A549 (cell line): ENCODE measurements at regions not wholly inside any gene's neighbourhood (a gene's known extent, or its start where the extent isn't known, plus 50 kb on each side); places are given as distances from the start of the nearest gene placed in this dataset.

Experiments used
- ATAC-seq, 2 experiments: fragments of 200-7000 bp in 1 of 2; fragments of >200 bp in 1 of 2; cut with Nextera tagmentation in 1 of 2; cut with Tn5 transposase in 1 of 2; 3 replicates each; pipeline versions ENCODE4 v1.8.0 to v1.9.1; 2018 to 2020; ENCODE audit warnings: mild to moderate bottlenecking in 1 of 2, moderate library complexity in 1 of 2
- CTCF ChIA-PET: fragments of 300-600 bp; sonication (Branson Sonifier 250); formaldehyde crosslinking; extraction: SDS; loops from one replicate; lab custom pipeline; 2021; ENCODE audit warnings: antibody characterized with exemption, inconsistent platforms; lab: Yijun Ruan, JAX
- POLR2A ChIA-PET: fragments of 350-600 bp; formaldehyde crosslinking; extraction: SDS; loops from one replicate; lab custom pipeline; 2021; ENCODE audit warnings: antibody characterized with exemption, inconsistent platforms; lab: Yijun Ruan, JAX
- DNase-seq, 2 experiments: peaks; one replicate each; pipeline versions ENCODE4 v3.0.0 to v3.0.0-alpha.2; 2011 to 2016; ENCODE audit warnings: low read depth in 1 of 2, low spot score in 1 of 2
- FAIRE-seq: peaks from 2 replicates; lab custom pipeline; 2011; peaks lifted over from hg19 to GRCh38; lab: Jason Lieb, UNC
- H3K27ac ChIP-seq, 2 experiments: fragments of >200 bp; sonication (Bioruptor Twin); formaldehyde crosslinking; 3 replicates each; pipeline ENCODE4 v1.5.1; 2016 to 2017
- H3K4me1 ChIP-seq: fragments of >200 bp; sonication (Bioruptor Twin); formaldehyde crosslinking; 3 replicates; pipeline ENCODE4 v1.6.1; 2016
- H3K4me2 ChIP-seq: fragments of >200 bp; sonication (Bioruptor Twin); formaldehyde crosslinking; 3 replicates; pipeline ENCODE4 v1.6.1; 2016
- H3K4me3 ChIP-seq: fragments of >200 bp; sonication (Bioruptor Twin); formaldehyde crosslinking; 3 replicates; pipeline ENCODE4 v1.5.1; 2016
- H3K9me3 ChIP-seq: fragments of >200 bp; sonication (Bioruptor Twin); formaldehyde crosslinking; 3 replicates; pipeline ENCODE4 v1.6.1; 2016
- EHF ChIP-seq: fragments of 250-450 bp; sonication (Bioruptor Pico); IDR thresholded peaks from 2 replicates; pipeline ENCODE4 v1.5.0; 2020; ENCODE audit warnings: mild to moderate bottlenecking
- FOXS1 ChIP-seq: fragments of 250-450 bp; sonication (Bioruptor Pico); IDR thresholded peaks from 2 replicates; pipeline ENCODE4 v1.5.0; 2020; ENCODE audit warnings: mild to moderate bottlenecking, moderate library complexity
- HDAC2 ChIP-seq: fragments of 200-600 bp; sonication (generic); IDR thresholded peaks from 2 replicates; pipeline ENCODE4 v1.6.1; 2016
- HEYL ChIP-seq: fragments of 250-450 bp; sonication (Bioruptor Pico); IDR thresholded peaks from 2 replicates; pipeline ENCODE4 v1.8.0; 2021; ENCODE audit warnings: mild to moderate bottlenecking, moderate library complexity
- HOXA7 ChIP-seq: fragments of 250-450 bp; sonication (Bioruptor Pico); IDR thresholded peaks from 2 replicates; pipeline ENCODE4 v1.5.0; 2020; ENCODE audit warnings: mild to moderate bottlenecking, moderate library complexity
- JUN ChIP-seq, 2 experiments: fragments of >200 bp; sonication (Bioruptor Twin); formaldehyde crosslinking; IDR thresholded peaks; 2 replicates in 1 of 2; 3 replicates in 1 of 2; pipeline ENCODE4 v1.6.1; 2016 to 2017
- KDM1A ChIP-seq: fragments of 200-600 bp; sonication (generic); IDR thresholded peaks from 2 replicates; pipeline ENCODE4 v1.6.1; 2016; ENCODE audit warnings: low read depth, mild to moderate bottlenecking
- KDM5A ChIP-seq: fragments of 200-600 bp; sonication (generic); IDR thresholded peaks from 2 replicates; pipeline ENCODE4 v1.6.1; 2016; ENCODE audit warnings: antibody characterized with exemption, mild to moderate bottlenecking
- MAZ ChIP-seq: fragments of 150-350 bp; IDR thresholded peaks from 2 replicates; pipeline ENCODE4 v1.6.1; 2014; ENCODE audit warnings: antibody characterized with exemption, low read depth, low read length, borderline replicate concordance
- MYC ChIP-seq: IDR thresholded peaks from 2 replicates; pipeline ENCODE4 v1.6.1; 2012; ENCODE audit warnings: mild to moderate bottlenecking, inconsistent platforms, low read length, improper control_type of control experiment, borderline replicate concordance
- NFE2L2 ChIP-seq: fragments of 150-350 bp; conservative IDR thresholded peaks from 2 replicates; pipeline ENCODE4 v1.6.1; 2014; ENCODE audit warnings: low read length
- NPAS2 ChIP-seq: fragments of 250-450 bp; sonication (Bioruptor Pico); IDR thresholded peaks from 2 replicates; pipeline ENCODE4 v1.8.0; 2022; ENCODE audit warnings: mild to moderate bottlenecking, moderate library complexity, borderline replicate concordance
- POLR2A ChIP-seq: IDR thresholded peaks from 2 replicates; pipeline ENCODE4 v1.6.1; 2012; ENCODE audit warnings: mild to moderate bottlenecking, low read length
- SMC3 ChIP-seq: fragments of >200 bp; sonication (Bioruptor Twin); formaldehyde crosslinking; IDR thresholded peaks from 3 replicates; pipeline ENCODE4 v1.6.1; 2018; ENCODE audit warnings: inconsistent platforms
- TP53 ChIP-seq: fragments of 250-450 bp; sonication (Bioruptor Pico); IDR thresholded peaks from 2 replicates; pipeline ENCODE4 v1.5.0; 2021; ENCODE audit warnings: mild to moderate bottlenecking, moderate library complexity
- WGBS: methylation state at CpG from one replicate; pipeline ENCODE4 v1.1.6; 2017; ENCODE audit errors: missing lambda C conversion rate; 5-methylcytosine and 5-hydroxymethylcytosine counted together
- TF ChIP-seq, protein P1 (sequence below): fragments of >200 bp; sonication (Bioruptor Twin); formaldehyde crosslinking; IDR thresholded peaks from 3 replicates; pipeline ENCODE4 v1.5.1; 2016
- TF ChIP-seq, protein P2 (sequence below): fragments of 250-450 bp; sonication (Bioruptor Pico); IDR thresholded peaks from 2 replicates; pipeline ENCODE4 v1.5.0; 2021; ENCODE audit warnings: mild to moderate bottlenecking, moderate library complexity, borderline replicate concordance
- TF ChIP-seq, protein P3 (sequence below): fragments of >200 bp; sonication (Bioruptor Twin); formaldehyde crosslinking; IDR thresholded peaks from 3 replicates; pipeline ENCODE4 v1.6.1; 2016
- TF ChIP-seq, protein P4 (sequence below): IDR thresholded peaks from 2 replicates; pipeline ENCODE4 v1.6.1; 2012
- TF ChIP-seq, protein P5 (sequence below): fragments of 150-350 bp; IDR thresholded peaks from 2 replicates; pipeline ENCODE4 v1.6.1; 2014; ENCODE audit warnings: low read depth, mild to moderate bottlenecking, low read length

DNA sequence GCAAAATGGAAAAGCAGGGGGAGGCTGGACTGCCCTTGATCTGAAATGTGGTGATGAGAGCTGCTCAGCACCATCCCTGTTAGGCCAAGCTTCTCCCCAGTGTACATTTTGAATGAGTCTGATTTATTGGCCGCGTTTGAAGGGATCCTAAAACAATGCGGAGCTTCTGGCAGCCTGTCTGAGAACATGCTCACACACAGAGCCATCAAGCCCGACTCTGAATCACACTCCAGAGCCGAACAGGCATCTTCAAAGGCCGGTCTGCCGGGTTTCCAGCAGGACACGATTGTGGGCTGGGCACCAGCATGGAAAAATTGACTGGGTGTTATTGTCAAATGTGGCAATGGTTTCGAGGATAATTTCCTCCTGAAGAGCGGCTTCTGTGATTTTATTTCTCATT, 235.9 kb downstream of the TFAP2C start (continued):
- TF ChIP-seq, protein P1, sequence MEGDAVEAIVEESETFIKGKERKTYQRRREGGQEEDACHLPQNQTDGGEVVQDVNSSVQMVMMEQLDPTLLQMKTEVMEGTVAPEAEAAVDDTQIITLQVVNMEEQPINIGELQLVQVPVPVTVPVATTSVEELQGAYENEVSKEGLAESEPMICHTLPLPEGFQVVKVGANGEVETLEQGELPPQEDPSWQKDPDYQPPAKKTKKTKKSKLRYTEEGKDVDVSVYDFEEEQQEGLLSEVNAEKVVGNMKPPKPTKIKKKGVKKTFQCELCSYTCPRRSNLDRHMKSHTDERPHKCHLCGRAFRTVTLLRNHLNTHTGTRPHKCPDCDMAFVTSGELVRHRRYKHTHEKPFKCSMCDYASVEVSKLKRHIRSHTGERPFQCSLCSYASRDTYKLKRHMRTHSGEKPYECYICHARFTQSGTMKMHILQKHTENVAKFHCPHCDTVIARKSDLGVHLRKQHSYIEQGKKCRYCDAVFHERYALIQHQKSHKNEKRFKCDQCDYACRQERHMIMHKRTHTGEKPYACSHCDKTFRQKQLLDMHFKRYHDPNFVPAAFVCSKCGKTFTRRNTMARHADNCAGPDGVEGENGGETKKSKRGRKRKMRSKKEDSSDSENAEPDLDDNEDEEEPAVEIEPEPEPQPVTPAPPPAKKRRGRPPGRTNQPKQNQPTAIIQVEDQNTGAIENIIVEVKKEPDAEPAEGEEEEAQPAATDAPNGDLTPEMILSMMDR = no peak
- TF ChIP-seq, protein P2, sequence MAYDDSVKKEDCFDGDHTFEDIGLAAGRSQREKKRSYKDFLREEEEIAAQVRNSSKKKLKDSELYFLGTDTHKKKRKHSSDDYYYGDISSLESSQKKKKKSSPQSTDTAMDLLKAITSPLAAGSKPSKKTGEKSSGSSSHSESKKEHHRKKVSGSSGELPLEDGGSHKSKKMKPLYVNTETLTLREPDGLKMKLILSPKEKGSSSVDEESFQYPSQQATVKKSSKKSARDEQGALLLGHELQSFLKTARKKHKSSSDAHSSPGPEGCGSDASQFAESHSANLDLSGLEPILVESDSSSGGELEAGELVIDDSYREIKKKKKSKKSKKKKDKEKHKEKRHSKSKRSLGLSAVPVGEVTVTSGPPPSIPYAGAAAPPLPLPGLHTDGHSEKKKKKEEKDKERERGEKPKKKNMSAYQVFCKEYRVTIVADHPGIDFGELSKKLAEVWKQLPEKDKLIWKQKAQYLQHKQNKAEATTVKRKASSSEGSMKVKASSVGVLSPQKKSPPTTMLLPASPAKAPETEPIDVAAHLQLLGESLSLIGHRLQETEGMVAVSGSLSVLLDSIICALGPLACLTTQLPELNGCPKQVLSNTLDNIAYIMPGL (CRISPR knock-in tag) = no peak
- TF ChIP-seq JUN (IDR thresholded peaks at IDR 0.05) = no peak
- TF ChIP-seq HEYL (CRISPR knock-in tag) = no peak
- no peak for TF ChIP-seq MAZ
- TF ChIP-seq TP53 (CRISPR knock-in tag) = no peak
- TF ChIP-seq HOXA7 (CRISPR knock-in tag) = no peak

DNA sequence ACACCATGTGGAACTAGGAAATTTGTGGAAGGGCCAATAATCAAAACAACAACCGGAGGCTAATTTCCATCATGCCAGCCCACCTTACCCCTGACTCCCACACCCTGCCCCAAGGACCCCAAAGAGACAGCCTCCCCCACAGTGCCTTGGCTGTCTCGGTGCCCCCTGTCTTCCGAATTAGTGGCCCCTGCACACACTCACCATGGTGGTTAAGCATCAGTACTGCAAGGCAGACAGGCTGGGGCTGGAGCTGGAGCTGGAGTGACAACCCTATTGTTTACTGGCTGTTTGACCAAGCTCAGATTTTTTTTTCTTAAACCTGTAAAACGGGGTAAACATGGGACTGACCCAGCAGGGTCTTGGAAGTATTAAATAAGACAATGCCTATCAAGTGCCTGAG, 238.0 kb downstream of the TFAP2C start:
- CTCF ChIA-PET = interaction anchor here (1.2 kb wide), 1 partner anchor 237 kb away, joined by 4 read pairs; no protein-coding TSS in a partner anchor
- POLR2A ChIA-PET = no interaction called here
- DNase-seq = no peak
- Histone ChIP-seq H3K4me2 (no peak overlapping the region), H3K4me1 (no peaks in the 10 kb centered on the region), H3K27ac (no peak overlapping the region), H3K4me3 (no peak overlapping the region), H3K9me3 (peaks cover 3% of the 10 kb centered on the region; the same call in 1 of the 3 replicates)
- 75% methylated on average over 4 of the region's 4 CpGs for WGBS
- FAIRE-seq = no peak
- TF ChIP-seq HEYL (CRISPR knock-in tag) (no peak), KDM1A (no peak), NFE2L2 (no peak), MYC (no peak), EHF (CRISPR knock-in tag) (no peak), FOXS1 (CRISPR knock-in tag) (no peak), SMC3 (no peak), HDAC2 (no peak), KDM5A (no peak), HOXA7 (CRISPR knock-in tag) (no peak), NPAS2 (CRISPR knock-in tag) (no peak), TP53 (CRISPR knock-in tag) (no peak), POLR2A (no peak)
- TF ChIP-seq, protein P3, sequence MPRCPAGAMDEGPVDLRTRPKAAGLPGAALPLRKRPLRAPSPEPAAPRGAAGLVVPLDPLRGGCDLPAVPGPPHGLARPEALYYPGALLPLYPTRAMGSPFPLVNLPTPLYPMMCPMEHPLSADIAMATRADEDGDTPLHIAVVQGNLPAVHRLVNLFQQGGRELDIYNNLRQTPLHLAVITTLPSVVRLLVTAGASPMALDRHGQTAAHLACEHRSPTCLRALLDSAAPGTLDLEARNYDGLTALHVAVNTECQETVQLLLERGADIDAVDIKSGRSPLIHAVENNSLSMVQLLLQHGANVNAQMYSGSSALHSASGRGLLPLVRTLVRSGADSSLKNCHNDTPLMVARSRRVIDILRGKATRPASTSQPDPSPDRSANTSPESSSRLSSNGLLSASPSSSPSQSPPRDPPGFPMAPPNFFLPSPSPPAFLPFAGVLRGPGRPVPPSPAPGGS = no peak
- TF ChIP-seq, protein P4, sequence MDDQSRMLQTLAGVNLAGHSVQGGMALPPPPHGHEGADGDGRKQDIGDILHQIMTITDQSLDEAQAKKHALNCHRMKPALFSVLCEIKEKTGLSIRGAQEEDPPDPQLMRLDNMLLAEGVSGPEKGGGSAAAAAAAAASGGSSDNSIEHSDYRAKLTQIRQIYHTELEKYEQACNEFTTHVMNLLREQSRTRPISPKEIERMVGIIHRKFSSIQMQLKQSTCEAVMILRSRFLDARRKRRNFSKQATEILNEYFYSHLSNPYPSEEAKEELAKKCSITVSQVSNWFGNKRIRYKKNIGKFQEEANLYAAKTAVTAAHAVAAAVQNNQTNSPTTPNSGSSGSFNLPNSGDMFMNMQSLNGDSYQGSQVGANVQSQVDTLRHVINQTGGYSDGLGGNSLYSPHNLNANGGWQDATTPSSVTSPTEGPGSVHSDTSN = no peak
- TF ChIP-seq, protein P5, sequence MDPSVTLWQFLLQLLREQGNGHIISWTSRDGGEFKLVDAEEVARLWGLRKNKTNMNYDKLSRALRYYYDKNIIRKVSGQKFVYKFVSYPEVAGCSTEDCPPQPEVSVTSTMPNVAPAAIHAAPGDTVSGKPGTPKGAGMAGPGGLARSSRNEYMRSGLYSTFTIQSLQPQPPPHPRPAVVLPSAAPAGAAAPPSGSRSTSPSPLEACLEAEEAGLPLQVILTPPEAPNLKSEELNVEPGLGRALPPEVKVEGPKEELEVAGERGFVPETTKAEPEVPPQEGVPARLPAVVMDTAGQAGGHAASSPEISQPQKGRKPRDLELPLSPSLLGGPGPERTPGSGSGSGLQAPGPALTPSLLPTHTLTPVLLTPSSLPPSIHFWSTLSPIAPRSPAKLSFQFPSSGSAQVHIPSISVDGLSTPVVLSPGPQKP = no peak
- ATAC-seq = no peak; a peak in 1 of 6 replicates
